Astrocyte (in vitro differentiated cells and primary cell): ENCODE measurements at regions not wholly inside any gene's neighbourhood (a gene's known extent, or its start where the extent isn't known, plus 50 kb on each side); places are given as distances from the start of the nearest gene placed in this dataset.

ENCODE experiments used
- DNase-seq: peaks from one replicate; pipeline ENCODE4 v3.0.0-alpha.2; 2010; ENCODE audit warnings: low read depth
- FAIRE-seq: peaks from 2 replicates; lab custom pipeline; 2011; peaks lifted over from hg19 to GRCh38; lab: Jason Lieb, UNC
- H2AFZ ChIP-seq: 2 replicates; pipeline ENCODE4 v1.6.0; 2012; ENCODE audit warnings: low read depth, low read length, inconsistent platforms
- H3K27ac ChIP-seq: 2 replicates; pipeline ENCODE4 v1.5.1; 2011; ENCODE audit warnings: low read depth, low read length, inconsistent platforms
- H3K27me3 ChIP-seq: 2 replicates; pipeline ENCODE4 v1.6.0; 2011; ENCODE audit warnings: low read length, inconsistent platforms; ENCODE audit not compliant: insufficient read depth
- H3K36me3 ChIP-seq: 2 replicates; pipeline ENCODE4 v1.5.1; 2011; ENCODE audit warnings: low read length, inconsistent platforms; ENCODE audit not compliant: insufficient read depth
- H3K4me1 ChIP-seq: 2 replicates; pipeline ENCODE4 v1.5.1; 2011; ENCODE audit warnings: low read length, inconsistent platforms; ENCODE audit not compliant: insufficient read depth
- H3K4me2 ChIP-seq: 2 replicates; pipeline ENCODE4 v1.6.0; 2012; ENCODE audit warnings: low read length, inconsistent platforms
- H3K4me3 ChIP-seq: 2 replicates; pipeline ENCODE4 v1.5.1; 2011; ENCODE audit warnings: low read depth, mild to moderate bottlenecking, low read length, inconsistent platforms; ENCODE audit not compliant: insufficient read depth
- H3K79me2 ChIP-seq: 2 replicates; pipeline ENCODE4 v1.6.0; 2012; ENCODE audit warnings: mild to moderate bottlenecking, low read length, inconsistent platforms; ENCODE audit not compliant: insufficient read depth
- H3K9ac ChIP-seq: 2 replicates; pipeline ENCODE4 v1.6.0; 2012; ENCODE audit warnings: mild to moderate bottlenecking, low read length, inconsistent platforms
- H3K9me3 ChIP-seq: 2 replicates; pipeline ENCODE4 v1.5.1; 2012; ENCODE audit warnings: low read depth, mild to moderate bottlenecking, low read length, inconsistent platforms; ENCODE audit not compliant: insufficient read depth
- H4K20me1 ChIP-seq: 2 replicates; pipeline ENCODE4 v1.6.0; 2012; ENCODE audit warnings: low read length, inconsistent platforms; ENCODE audit not compliant: insufficient read depth
- H3K27ac Mint-ChIP-seq: one replicate; pipeline ENCODE4 v1.8.0; 2021; ENCODE audit warnings: mild to moderate bottlenecking, mixed read lengths; ENCODE audit not compliant: unreplicated experiment
- H3K27me3 Mint-ChIP-seq: one replicate; pipeline ENCODE4 v1.8.0; 2021; ENCODE audit warnings: low read depth, mixed read lengths; ENCODE audit not compliant: unreplicated experiment
- H3K36me3 Mint-ChIP-seq: one replicate; pipeline ENCODE4 v1.8.0; 2021; ENCODE audit warnings: low read depth, mixed read lengths; ENCODE audit not compliant: unreplicated experiment
- H3K4me1 Mint-ChIP-seq: one replicate; pipeline ENCODE4 v1.8.0; 2021; ENCODE audit warnings: low read depth, mixed read lengths; ENCODE audit not compliant: unreplicated experiment
- H3K4me3 Mint-ChIP-seq: one replicate; pipeline ENCODE4 v1.8.0; 2021; ENCODE audit warnings: mild to moderate bottlenecking, moderate library complexity, mixed read lengths; ENCODE audit not compliant: unreplicated experiment
- H3K9me3 Mint-ChIP-seq: one replicate; pipeline ENCODE4 v1.8.0; 2021; ENCODE audit warnings: mild to moderate bottlenecking, mixed read lengths; ENCODE audit not compliant: unreplicated experiment
- EZH2 ChIP-seq: IDR thresholded peaks from 2 replicates; pipeline ENCODE4 v1.6.1; 2012; ENCODE audit warnings: mild to moderate bottlenecking, low read length, inconsistent platforms; ENCODE audit not compliant: insufficient read depth
- TF ChIP-seq, protein P1 (sequence below): IDR thresholded peaks from 2 replicates; pipeline ENCODE4 v1.5.1; 2011; ENCODE audit warnings: low read depth, mild to moderate bottlenecking, inconsistent platforms, low read length, moderate library complexity; ENCODE audit not compliant: insufficient read depth

DNA sequence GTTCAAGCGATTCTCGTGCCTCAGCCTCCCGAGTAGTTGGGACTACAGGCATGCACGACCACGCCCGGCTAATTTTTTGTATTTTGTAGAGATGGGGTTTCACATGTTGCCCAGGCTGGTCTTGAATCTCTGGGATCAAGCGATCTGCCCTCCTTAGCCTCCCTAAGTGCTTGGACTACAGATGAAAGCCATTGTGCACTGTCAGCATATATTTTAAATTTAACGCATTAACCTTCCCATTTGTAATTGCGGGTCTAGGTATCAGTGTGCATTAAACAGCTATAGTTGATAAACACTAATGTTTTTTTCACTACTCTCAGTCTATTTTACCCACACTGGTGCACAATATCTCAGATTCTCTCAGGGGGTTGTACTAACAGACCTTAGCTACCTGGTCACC, 1930.8 kb downstream of the C4orf33 start:
- H3K4me1 ChIP-seq: no peaks in the 10 kb centered on the region
- H3K36me3 Mint-ChIP-seq: no peaks in the 10 kb centered on the region
- H3K9me3 ChIP-seq: no peaks in the 10 kb centered on the region
- H3K9me3 Mint-ChIP-seq: no peaks in the 10 kb centered on the region
- no peak overlapping the region for H3K27ac ChIP-seq
- H3K79me2 ChIP-seq: no peaks in the 10 kb centered on the region
- no peak overlapping the region for H2AFZ ChIP-seq
- TF ChIP-seq, protein P1, sequence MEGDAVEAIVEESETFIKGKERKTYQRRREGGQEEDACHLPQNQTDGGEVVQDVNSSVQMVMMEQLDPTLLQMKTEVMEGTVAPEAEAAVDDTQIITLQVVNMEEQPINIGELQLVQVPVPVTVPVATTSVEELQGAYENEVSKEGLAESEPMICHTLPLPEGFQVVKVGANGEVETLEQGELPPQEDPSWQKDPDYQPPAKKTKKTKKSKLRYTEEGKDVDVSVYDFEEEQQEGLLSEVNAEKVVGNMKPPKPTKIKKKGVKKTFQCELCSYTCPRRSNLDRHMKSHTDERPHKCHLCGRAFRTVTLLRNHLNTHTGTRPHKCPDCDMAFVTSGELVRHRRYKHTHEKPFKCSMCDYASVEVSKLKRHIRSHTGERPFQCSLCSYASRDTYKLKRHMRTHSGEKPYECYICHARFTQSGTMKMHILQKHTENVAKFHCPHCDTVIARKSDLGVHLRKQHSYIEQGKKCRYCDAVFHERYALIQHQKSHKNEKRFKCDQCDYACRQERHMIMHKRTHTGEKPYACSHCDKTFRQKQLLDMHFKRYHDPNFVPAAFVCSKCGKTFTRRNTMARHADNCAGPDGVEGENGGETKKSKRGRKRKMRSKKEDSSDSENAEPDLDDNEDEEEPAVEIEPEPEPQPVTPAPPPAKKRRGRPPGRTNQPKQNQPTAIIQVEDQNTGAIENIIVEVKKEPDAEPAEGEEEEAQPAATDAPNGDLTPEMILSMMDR: no peak
- no peak for TF ChIP-seq EZH2
- DNase-seq (no peak), FAIRE-seq (no peak)
- H3K27me3 ChIP-seq: no peaks in the 10 kb centered on the region
- H3K27me3 Mint-ChIP-seq: no peaks in the 10 kb centered on the region
- H3K4me3 Mint-ChIP-seq: no peak overlapping the region
- no peaks in the 10 kb centered on the region for H3K4me1 Mint-ChIP-seq
- H3K4me3 ChIP-seq: no peak overlapping the region
- no peak overlapping the region for H3K9ac ChIP-seq
- H3K36me3 ChIP-seq: no peaks in the 10 kb centered on the region
- no peak overlapping the region for H3K4me2 ChIP-seq
- no peaks in the 10 kb centered on the region for H4K20me1 ChIP-seq
- no peak overlapping the region for H3K27ac Mint-ChIP-seq

DNA sequence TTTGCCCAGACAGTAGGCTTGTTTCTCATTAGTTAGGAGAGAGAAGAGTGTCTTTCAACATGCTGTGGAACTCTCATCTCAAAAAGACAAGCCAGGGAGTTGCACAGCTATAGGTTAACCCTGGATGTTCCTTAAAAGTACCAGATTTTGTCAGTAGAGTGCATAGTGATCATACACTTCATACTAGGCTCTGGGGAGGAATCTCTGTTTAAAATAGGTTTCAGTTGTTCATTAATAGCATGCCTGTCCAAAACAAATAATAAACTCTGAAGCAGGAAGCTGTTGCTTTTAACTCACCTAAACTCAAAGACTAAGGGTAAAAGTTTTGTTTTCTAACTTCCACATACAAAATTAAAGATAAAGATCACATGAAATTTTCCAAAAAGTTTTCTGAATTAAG, 1948.4 kb downstream of the C4orf33 start:
- FAIRE-seq: no peak
- Histone ChIP-seq H3K4me3 (no peak overlapping the region), H3K27me3 (no peaks in the 10 kb centered on the region), H2AFZ (no peak overlapping the region), H3K79me2 (no peaks in the 10 kb centered on the region), H3K9ac (no peak overlapping the region), H3K27ac (no peak overlapping the region), H3K4me2 (no peak overlapping the region), H4K20me1 (no peaks in the 10 kb centered on the region), H3K36me3 (no peaks in the 10 kb centered on the region), H3K9me3 (no peaks in the 10 kb centered on the region), H3K4me1 (no peaks in the 10 kb centered on the region)
- TF ChIP-seq EZH2: no peak
- TF ChIP-seq, protein P1: no peak
- Mint-ChIP-seq H3K27ac (no peak overlapping the region), H3K4me1 (no peaks in the 10 kb centered on the region), H3K36me3 (no peaks in the 10 kb centered on the region), H3K4me3 (no peak overlapping the region), H3K9me3 (no peaks in the 10 kb centered on the region), H3K27me3 (no peaks in the 10 kb centered on the region)
- DNase-seq: no peak

DNA sequence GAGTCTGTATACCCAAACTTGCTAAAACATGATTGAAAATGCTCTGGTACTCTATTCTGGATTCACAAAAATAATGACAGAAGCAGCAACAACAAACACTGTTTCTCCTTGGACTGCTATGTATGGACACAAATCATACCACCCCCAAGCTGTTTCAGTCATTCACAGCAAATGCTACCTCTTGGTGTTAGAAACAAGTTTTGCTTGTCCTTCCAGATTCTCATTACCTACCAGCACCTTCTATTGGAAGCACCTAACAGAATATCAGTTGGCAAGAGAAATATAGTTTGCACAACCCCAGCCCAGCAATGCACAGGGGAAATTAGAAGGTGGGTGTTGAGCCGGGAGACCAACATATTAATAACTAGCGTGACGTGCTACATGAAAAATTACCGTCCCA, 1950.9 kb downstream of the C4orf33 start:
- Histone ChIP-seq H3K9me3 (no peaks in the 10 kb centered on the region), H3K4me1 (no peaks in the 10 kb centered on the region), H4K20me1 (no peaks in the 10 kb centered on the region), H3K4me2 (no peak overlapping the region), H3K4me3 (no peak overlapping the region), H3K27ac (no peak overlapping the region), H2AFZ (no peak overlapping the region), H3K27me3 (no peaks in the 10 kb centered on the region), H3K36me3 (no peaks in the 10 kb centered on the region), H3K79me2 (no peaks in the 10 kb centered on the region), H3K9ac (no peak overlapping the region)
- DNase-seq (no peak), FAIRE-seq (no peak)
- no peak overlapping the region for H3K27ac Mint-ChIP-seq
- H3K4me3 Mint-ChIP-seq: no peak overlapping the region
- no peaks in the 10 kb centered on the region for H3K9me3 Mint-ChIP-seq
- no peaks in the 10 kb centered on the region for H3K36me3 Mint-ChIP-seq
- TF ChIP-seq, protein P1: no peak
- no peak for TF ChIP-seq EZH2
- H3K4me1 Mint-ChIP-seq: no peaks in the 10 kb centered on the region
- H3K27me3 Mint-ChIP-seq: no peaks in the 10 kb centered on the region
